Endothelial cell (in vitro differentiated cells): ENCODE measurements at regions not wholly inside any gene's neighbourhood (a gene's known extent, or its start where the extent isn't known, plus 50 kb on each side); places are given as distances from the start of the nearest gene placed in this dataset.

Experiments
- DNase-seq: peaks from one replicate; pipeline ENCODE4 v3.0.0; 2021; ENCODE audit warnings: low spot score
- H3K27ac Mint-ChIP-seq: one replicate; pipeline ENCODE4 v1.8.0; 2021; ENCODE audit warnings: mixed read lengths, inconsistent platforms; ENCODE audit not compliant: unreplicated experiment
- H3K27me3 Mint-ChIP-seq: one replicate; pipeline ENCODE4 v1.8.0; 2021; ENCODE audit warnings: mild to moderate bottlenecking, moderate library complexity, mixed read lengths, inconsistent platforms; ENCODE audit not compliant: unreplicated experiment
- H3K36me3 Mint-ChIP-seq: one replicate; pipeline ENCODE4 v1.8.0; 2021; ENCODE audit warnings: mild to moderate bottlenecking, low read depth, mixed read lengths, inconsistent platforms; ENCODE audit not compliant: unreplicated experiment
- H3K4me1 Mint-ChIP-seq: one replicate; pipeline ENCODE4 v1.8.0; 2021; ENCODE audit warnings: mild to moderate bottlenecking, mixed read lengths, inconsistent platforms; ENCODE audit not compliant: unreplicated experiment
- H3K4me3 Mint-ChIP-seq: one replicate; pipeline ENCODE4 v1.8.0; 2021; ENCODE audit warnings: mild to moderate bottlenecking, mixed read lengths, inconsistent platforms; ENCODE audit not compliant: unreplicated experiment
- H3K9me3 Mint-ChIP-seq: one replicate; pipeline ENCODE4 v1.8.0; 2021; ENCODE audit warnings: mixed read lengths, inconsistent platforms; ENCODE audit not compliant: unreplicated experiment
- CTCF ChIP-seq: fragments of 200-600 bp; sonication (generic); IDR thresholded peaks from one replicate; pipeline ENCODE4 v1.5.0; 2021; ENCODE audit warnings: antibody characterized with exemption; ENCODE audit not compliant: unreplicated experiment

- no peak overlapping the region for H3K27ac Mint-ChIP-seq
- H3K9me3 Mint-ChIP-seq: no peaks in the 10 kb centered on the region
- H3K4me3 Mint-ChIP-seq: no peak overlapping the region
Observed at GRCh38 chr1:187877220-187877619, 1048.5 kb downstream of the PLA2G4A start.

GRCh38 chr1:187878883-187879282, 1050.1 kb downstream of the PLA2G4A start:
- Mint-ChIP-seq H3K4me3 (no peak overlapping the region), H3K27ac (no peak overlapping the region), H3K36me3 (no peaks in the 10 kb centered on the region), H3K9me3 (no peaks in the 10 kb centered on the region), H3K27me3 (no peaks in the 10 kb centered on the region), H3K4me1 (no peaks in the 10 kb centered on the region)
- DNase-seq: no peak
- no peak for TF ChIP-seq CTCF

More at GRCh38 chr1:187877220-187877619, 1048.5 kb downstream of the PLA2G4A start:
- TF ChIP-seq CTCF: no peak
- Mint-ChIP-seq H3K27me3 (peaks cover 2% of the 10 kb centered on the region), H3K36me3 (no peaks in the 10 kb centered on the region), H3K4me1 (no peaks in the 10 kb centered on the region)
- no peak for DNase-seq

- Mint-ChIP-seq H3K27me3 (no peaks in the 10 kb centered on the region), H3K4me3 (no peak overlapping the region), H3K27ac (no peak overlapping the region), H3K9me3 (no peaks in the 10 kb centered on the region), H3K4me1 (no peaks in the 10 kb centered on the region), H3K36me3 (no peaks in the 10 kb centered on the region)
- TF ChIP-seq CTCF: no peak
- DNase-seq: no peak
Observed at GRCh38 chr1:187883356-187883755, 1054.6 kb downstream of the PLA2G4A start.

GRCh38 chr1:187891993-187892682, 1063.4 kb downstream of the PLA2G4A start:
- peak overlapping the region; percentile 97 for H3K27ac Mint-ChIP-seq
- no peak for DNase-seq
- peaks cover 5% of the 10 kb centered on the region for H3K36me3 Mint-ChIP-seq

More at GRCh38 chr1:187891993-187892682, 1063.4 kb downstream of the PLA2G4A start:
- H3K27me3 Mint-ChIP-seq: peaks cover 2% of the 10 kb centered on the region
- H3K4me1 Mint-ChIP-seq: peaks cover 21% of the 10 kb centered on the region
- no peak for TF ChIP-seq CTCF
- H3K4me3 Mint-ChIP-seq: no peak overlapping the region
- no peaks in the 10 kb centered on the region for H3K9me3 Mint-ChIP-seq
